Gastrocnemius medialis (tissue), 4 donors: ENCODE measurements at regions not wholly inside any gene's neighbourhood (a gene's known extent, or its start where the extent isn't known, plus 50 kb on each side); places are given as distances from the start of the nearest gene placed in this dataset.

ENCODE experiments used
- ATAC-seq, 2 donors: fragments of 150-250 bp; one replicate each; pipeline ENCODE4 v1.9.1; 2016
- DNase-seq, 2 donors: peaks; one replicate each; pipeline ENCODE4 v3.0.0-alpha.2; 2019
- H3K27ac ChIP-seq, 4 donors: fragments of 200-600 bp; sonication (generic); 1 replicate in 1 of 4; 2 replicates in 3 of 4; pipeline ENCODE4 v1.5.1; 2016 to 2018; ENCODE audit warnings: mild to moderate bottlenecking in 2 of 4, moderate library complexity in 1 of 4
- H3K27me3 ChIP-seq, 3 donors: fragments of 200-600 bp; sonication (generic) in 2 of 3; 1 replicate in 1 of 3; 2 replicates in 2 of 3; pipeline versions ENCODE4 v1.5.1 to v1.6.0; 2016 to 2019; ENCODE audit warnings: mild to moderate bottlenecking in 1 of 3, moderate library complexity in 1 of 3
- H3K36me3 ChIP-seq, 2 donors: fragments of 200-600 bp; sonication (generic) in 1 of 2; one replicate each; pipeline ENCODE4 v1.5.1; 2017 to 2018
- H3K4me1 ChIP-seq, 2 donors: fragments of 200-600 bp; sonication (generic) in 1 of 2; one replicate each; pipeline ENCODE4 v1.5.1; 2016 to 2017; ENCODE audit warnings: mild to moderate bottlenecking in 2 of 2
- H3K4me3 ChIP-seq, 4 donors: fragments of 200-600 bp; sonication (generic) in 3 of 4; 1 replicate in 1 of 4; 2 replicates in 3 of 4; pipeline ENCODE4 v1.5.1; 2016 to 2019; ENCODE audit warnings: mild to moderate bottlenecking in 2 of 4
- H3K9me3 ChIP-seq, 3 donors: fragments of 200-600 bp; sonication (generic) in 2 of 3; 1 replicate in 1 of 3; 2 replicates in 2 of 3; pipeline ENCODE4 v1.5.1; 2016 to 2019
- CTCF ChIP-seq, 5 experiments: fragments of 450-650 bp in 3 of 5; fragments of 200-600 bp in 2 of 5; sonication (generic) in 2 of 5; IDR thresholded peaks in 4 of 5; conservative IDR thresholded peaks in 1 of 5; 1 replicate in 4 of 5; 2 replicates in 1 of 5; pipeline ENCODE4 v1.5.1; 2016 to 2019; ENCODE audit warnings: antibody characterized with exemption in 5 of 5, mild to moderate bottlenecking in 3 of 5, moderate library complexity in 3 of 5
- POLR2A ChIP-seq, 2 donors: fragments of 450-650 bp; IDR thresholded peaks; one replicate each; pipeline ENCODE4 v1.6.1; 2017; ENCODE audit warnings: antibody characterized with exemption in 2 of 2, mild to moderate bottlenecking in 2 of 2, moderate library complexity in 2 of 2
- in situ Hi-C, 4 donors: fragments of 200-750 bp; cut with MboI; loops; one replicate each; pipeline versions ENCODE4 v1.15.0 to v1.8.0; 2017; ENCODE audit warnings: low sequenced_read_pairs in 4 of 4
- intact Hi-C: fragments of 100-400 bp; cut with DNase I; formaldehyde crosslinking; loops from one replicate; pipeline ENCODE4 v1.15.1; 2023; ENCODE audit warnings: low total_unique reads

DNA sequence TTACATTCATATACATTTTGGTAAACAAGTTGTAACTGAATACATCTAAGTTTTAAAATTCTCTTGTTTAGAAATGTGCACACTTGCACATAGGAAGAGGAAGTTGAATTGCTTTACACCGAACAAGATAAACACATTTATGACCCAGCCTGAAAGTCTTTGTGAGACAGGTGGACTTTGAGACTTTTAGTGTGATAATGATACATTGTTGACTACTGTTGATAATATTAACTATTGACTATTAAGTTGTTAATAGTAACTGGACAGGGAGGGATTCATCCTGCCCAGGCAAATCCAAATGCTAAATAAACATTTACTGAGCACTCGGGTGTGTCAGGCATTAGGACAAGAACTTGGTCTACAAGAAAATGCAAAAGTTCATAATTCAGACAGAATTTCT lies 68.0 kb downstream of the AVPR1A start:
- intact Hi-C loops (no loop called here), in situ Hi-C loops (no loop called here)
- H3K4me1 ChIP-seq, result no peaks in the 10 kb centered on the region
- no peak for TF ChIP-seq POLR2A (IDR thresholded peaks at IDR 0.05)
- TF ChIP-seq CTCF (IDR thresholded peaks at IDR 0.05 in 4 of 5, conservative IDR thresholded peaks at IDR 0.05 in 1 of 5), result no peak
- H3K9me3 ChIP-seq, result no peaks in the 10 kb centered on the region
- DNase-seq, result no peak
- no peak overlapping the region for H3K27ac ChIP-seq
- no peak overlapping the region for H3K4me3 ChIP-seq
- no peak for ATAC-seq
- H3K27me3 ChIP-seq, result no peaks in the 10 kb centered on the region
- no peaks in the 10 kb centered on the region for H3K36me3 ChIP-seq

DNA sequence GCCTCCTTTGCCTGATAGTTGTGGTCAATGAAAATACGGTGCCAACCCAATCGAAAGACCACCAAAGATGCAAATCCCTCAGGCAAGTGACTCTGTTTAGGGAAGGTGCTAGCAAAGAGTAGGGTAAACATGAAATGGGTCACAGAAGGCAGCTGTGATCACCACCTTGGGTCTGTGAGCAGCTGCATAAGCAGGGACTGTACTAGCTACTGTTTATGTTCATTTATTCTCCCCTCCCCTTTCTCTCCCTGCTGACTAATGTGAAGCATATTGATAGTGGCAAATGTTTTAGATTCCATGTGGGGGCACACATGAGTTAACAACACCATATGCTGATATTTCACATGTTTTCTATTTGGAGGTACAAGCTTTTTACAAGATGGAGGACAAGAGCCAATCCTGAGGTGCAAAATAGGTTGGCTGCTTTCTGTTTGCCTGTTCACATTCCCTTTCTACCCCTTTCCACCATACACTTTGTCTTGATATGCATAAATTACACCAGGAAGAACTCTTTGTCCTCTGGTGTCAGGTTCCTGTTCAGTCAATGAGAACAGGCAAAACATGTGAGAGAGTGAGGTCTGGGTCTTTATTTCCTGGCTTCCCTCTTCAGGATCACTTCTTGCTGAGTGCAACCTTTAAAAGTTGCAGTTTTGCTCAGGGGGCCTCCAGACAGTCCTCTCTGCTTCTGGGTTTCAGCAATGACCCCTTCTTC lies 71.1 kb downstream of the AVPR1A start:
- in situ Hi-C loops, result no loop called here
- intact Hi-C loops, result no loop called here
- no peak for TF ChIP-seq CTCF (IDR thresholded peaks at IDR 0.05 in 4 of 5, conservative IDR thresholded peaks at IDR 0.05 in 1 of 5)

GRCh38 chr12:63078906-63079305 lies 72.1 kb downstream of the AVPR1A start:
- in situ Hi-C loops, result no loop called here
- Histone ChIP-seq H3K36me3 (no peaks in the 10 kb centered on the region), H3K27me3 (no peaks in the 10 kb centered on the region), H3K27ac (no peak overlapping the region), H3K4me1 (no peaks in the 10 kb centered on the region), H3K9me3 (no peaks in the 10 kb centered on the region), H3K4me3 (no peak overlapping the region)
- intact Hi-C loops, result no loop called here
- TF ChIP-seq POLR2A (IDR thresholded peaks at IDR 0.05) (no peak), CTCF (IDR thresholded peaks at IDR 0.05 in 4 of 5, conservative IDR thresholded peaks at IDR 0.05 in 1 of 5) (no peak)
- DNase-seq, result no peak
- no peak for ATAC-seq

More for the DNA sequence above, 71.1 kb downstream of the AVPR1A start:
- DNase-seq (no peak), ATAC-seq (no peak)
- no peaks in the 10 kb centered on the region for H3K36me3 ChIP-seq
- no peak overlapping the region for H3K27ac ChIP-seq
- H3K4me3 ChIP-seq, result no peak overlapping the region
- H3K9me3 ChIP-seq, result no peaks in the 10 kb centered on the region
- no peaks in the 10 kb centered on the region for H3K27me3 ChIP-seq
- no peaks in the 10 kb centered on the region for H3K4me1 ChIP-seq

- no peak for ATAC-seq
- DNase-seq, result no peak
- TF ChIP-seq POLR2A (IDR thresholded peaks at IDR 0.05) (no peak), CTCF (IDR thresholded peaks at IDR 0.05 in 4 of 5, conservative IDR thresholded peaks at IDR 0.05 in 1 of 5) (no peak)
- H3K36me3 ChIP-seq, result no peaks in the 10 kb centered on the region
- in situ Hi-C loops (no loop called here), intact Hi-C loops (no loop called here)
- H3K4me3 ChIP-seq, result no peak overlapping the region
- H3K9me3 ChIP-seq, result no peaks in the 10 kb centered on the region
- no peak overlapping the region for H3K27ac ChIP-seq
- no peaks in the 10 kb centered on the region for H3K4me1 ChIP-seq
- no peaks in the 10 kb centered on the region for H3K27me3 ChIP-seq
These were observed 75.5 kb downstream of the AVPR1A start for GRCh38 chr12:63075376-63076060.
